ENCODE measurements at regions not wholly inside any gene's neighbourhood (a gene's known extent, or its start where the extent isn't known, plus 50 kb on each side); places are given as distances from the start of the nearest gene placed in this dataset.

DNA sequence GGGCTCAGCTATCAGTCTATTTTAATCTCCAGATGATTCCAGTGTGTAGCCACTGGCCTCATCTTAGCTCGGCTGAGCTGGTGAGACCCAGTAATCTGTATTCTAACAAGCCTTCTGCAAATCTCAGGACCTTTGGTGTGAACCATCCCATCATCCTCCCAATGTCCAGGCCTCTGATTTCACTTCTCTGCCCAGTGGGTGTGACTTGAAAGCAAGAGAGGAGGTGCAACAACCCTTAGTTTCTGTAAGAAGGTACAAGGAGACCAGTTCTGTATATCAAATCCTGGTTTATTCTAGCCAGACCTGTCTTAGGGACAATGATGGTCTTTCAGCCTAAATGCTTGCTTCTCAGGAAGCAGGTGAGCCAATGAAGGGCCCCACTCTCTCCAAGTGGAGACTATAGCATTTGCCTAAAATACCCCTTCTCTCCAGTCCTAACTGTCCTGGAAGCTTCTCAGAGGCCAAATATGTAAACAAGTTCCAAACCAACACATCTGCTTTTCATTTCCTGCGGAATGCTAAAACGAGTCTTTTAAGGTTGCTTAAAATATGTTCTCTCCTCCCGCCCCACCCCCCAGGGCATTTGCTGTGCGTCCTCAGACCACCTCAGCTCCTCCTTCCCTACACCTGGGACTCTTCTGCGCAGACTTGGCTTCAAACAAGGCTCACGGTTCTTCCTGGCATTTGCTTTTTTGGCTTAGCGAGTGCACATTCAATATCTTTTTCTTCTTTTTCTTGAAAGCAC lies 78.4 kb upstream of the FUT8 start:
- Histone ChIP-seq H3K9me3 (ENCODE audit: control extremely low read depth in 1 of 5, control insufficient read depth in 4 of 5, insufficient read depth in 2 of 5, low read depth in 1 of 5, low read length in 4 of 5) (no peaks in the 10 kb centered on the region), H3K27me3 (replicated peaks in 2 of 5; ENCODE audit: control insufficient read depth in 4 of 5, insufficient read depth in 5 of 5, low read length in 4 of 5) (no peaks in the 10 kb centered on the region), H3K36me3 (ENCODE audit: control insufficient read depth in 4 of 4, insufficient read depth in 4 of 4, low read length in 3 of 4) (no peaks in the 10 kb centered on the region), H3K4me1 (ENCODE audit: control extremely low read depth in 1 of 4, control insufficient read depth in 4 of 4, insufficient read depth in 4 of 4, low read length in 3 of 4) (peaks cover 14 to 49% (median 27%) of the 10 kb centered on the region in 4 experiments), H3K27ac (ENCODE audit: insufficient read depth in 1 of 2, low read depth in 1 of 2, low read length in 2 of 2, poor library complexity in 1 of 2, severe bottlenecking in 2 of 2) (no peak overlapping the region), H3K4me3 (ENCODE audit: control insufficient read depth in 1 of 7, extremely low read depth in 1 of 7, insufficient read depth in 4 of 7, low read depth in 2 of 7, low read length in 6 of 7) (no peak overlapping the region)
- CTCF ChIA-PET: interaction anchor here (0.6 to 0.8 kb wide), 2 partner anchors 25 to 169 kb away, joined by 3 to 4 read pairs; no protein-coding TSS in a partner anchor
- DNase-seq: peak in 2 of 3 donors; percentile 28 to 40
- POLR2A ChIA-PET: no interaction called here
- 76% methylated on average over 8 of the region's 8 CpGs for WGBS (ENCODE audit: insufficient coverage)

DNA sequence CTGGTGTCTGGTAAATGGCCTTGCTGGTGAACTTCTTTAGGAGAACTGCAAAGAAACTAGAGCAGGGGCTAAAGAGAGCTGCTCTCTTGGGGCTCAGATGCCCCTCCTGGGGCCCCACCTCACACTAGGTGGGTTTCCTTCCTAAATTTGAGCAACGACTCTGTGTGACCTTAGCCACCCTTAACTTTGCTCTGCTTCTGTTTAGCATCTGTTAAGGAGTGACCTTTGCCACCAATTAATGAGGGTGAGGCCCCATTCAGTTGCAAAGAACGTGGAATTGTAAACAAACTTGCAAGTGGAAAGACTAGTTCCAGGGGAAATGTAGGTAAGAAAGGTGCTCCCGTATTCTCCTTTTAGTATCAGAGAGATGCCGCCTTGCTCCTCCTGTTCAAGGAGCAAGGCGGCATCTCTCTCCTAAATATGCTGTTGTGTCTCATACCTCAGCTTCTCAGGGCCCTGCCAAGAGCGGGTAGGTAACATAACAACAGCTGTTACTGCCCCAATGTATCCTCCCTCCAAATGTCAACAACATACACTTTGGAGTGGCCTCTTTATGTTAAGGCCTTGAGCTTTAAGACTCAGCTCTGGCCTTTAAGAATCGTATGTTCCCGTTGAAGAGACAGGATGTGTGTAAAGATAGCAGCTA lies 77.6 kb upstream of the FUT8 start:
- POLR2A ChIA-PET: no interaction called here
- Histone ChIP-seq H3K36me3 (ENCODE audit: control insufficient read depth in 4 of 4, insufficient read depth in 4 of 4, low read length in 3 of 4) (no peaks in the 10 kb centered on the region), H3K9me3 (ENCODE audit: control extremely low read depth in 1 of 5, control insufficient read depth in 4 of 5, insufficient read depth in 2 of 5, low read depth in 1 of 5, low read length in 4 of 5) (no peaks in the 10 kb centered on the region), H3K27ac (ENCODE audit: insufficient read depth in 1 of 2, low read depth in 1 of 2, low read length in 2 of 2, poor library complexity in 1 of 2, severe bottlenecking in 2 of 2) (no peak overlapping the region), H3K27me3 (replicated peaks in 2 of 5; ENCODE audit: control insufficient read depth in 4 of 5, insufficient read depth in 5 of 5, low read length in 4 of 5) (no peaks in the 10 kb centered on the region), H3K4me1 (ENCODE audit: control extremely low read depth in 1 of 4, control insufficient read depth in 4 of 4, insufficient read depth in 4 of 4, low read length in 3 of 4) (peaks cover 14 to 45% (median 25%) of the 10 kb centered on the region in 4 experiments), H3K4me3 (ENCODE audit: control insufficient read depth in 1 of 7, extremely low read depth in 1 of 7, insufficient read depth in 4 of 7, low read depth in 2 of 7, low read length in 6 of 7) (no peak overlapping the region)
- no peak for DNase-seq
- CTCF ChIA-PET: interaction anchor here (0.6 to 1.4 kb wide), 2 partner anchors 13 to 96 kb away, joined by 3 to 5 read pairs; no protein-coding TSS in a partner anchor
- 80% methylated on average over 5 of the region's 8 CpGs for WGBS (ENCODE audit: insufficient coverage)

DNA sequence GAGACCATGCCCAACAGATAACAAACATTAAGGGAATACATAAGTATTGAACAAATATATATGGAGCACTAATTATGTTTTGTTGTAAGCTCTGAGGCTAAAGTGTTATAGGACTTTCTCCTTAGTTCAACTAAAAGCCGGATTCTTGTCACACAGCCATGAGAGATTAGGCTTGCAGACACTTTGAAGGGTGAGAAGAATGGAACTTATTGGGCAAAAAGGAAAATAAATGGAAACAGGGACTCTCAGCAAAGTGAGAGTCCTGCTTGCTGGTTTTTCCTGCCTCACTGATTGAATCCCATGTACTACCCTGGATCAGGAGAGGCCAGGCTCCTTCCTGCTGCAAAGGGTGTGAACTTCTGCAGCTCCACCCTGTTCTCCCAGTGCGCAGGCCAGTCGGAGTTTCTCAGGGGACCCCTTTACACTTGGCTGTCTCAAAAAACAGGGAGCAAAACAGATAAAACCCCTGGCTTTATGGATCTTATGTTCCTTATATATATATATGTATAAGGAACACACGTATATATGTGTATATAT lies 77.1 kb upstream of the FUT8 start:
- peaks cover 14 to 40% (median 22%) of the 10 kb centered on the region in 4 experiments for H3K4me1 ChIP-seq (ENCODE audit: control extremely low read depth in 1 of 4, control insufficient read depth in 4 of 4, insufficient read depth in 4 of 4, low read length in 3 of 4)
- no peak overlapping the region for H3K27ac ChIP-seq (ENCODE audit: insufficient read depth in 1 of 2, low read depth in 1 of 2, low read length in 2 of 2, poor library complexity in 1 of 2, severe bottlenecking in 2 of 2)
- no peak for DNase-seq
- no peak overlapping the region for H3K4me3 ChIP-seq (ENCODE audit: control insufficient read depth in 1 of 7, extremely low read depth in 1 of 7, insufficient read depth in 4 of 7, low read depth in 2 of 7, low read length in 6 of 7)
- H3K36me3 ChIP-seq (ENCODE audit: control insufficient read depth in 4 of 4, insufficient read depth in 4 of 4, low read length in 3 of 4): no peaks in the 10 kb centered on the region
- H3K9me3 ChIP-seq (ENCODE audit: control extremely low read depth in 1 of 5, control insufficient read depth in 4 of 5, insufficient read depth in 2 of 5, low read depth in 1 of 5, low read length in 4 of 5): no peaks in the 10 kb centered on the region
- ChIA-PET POLR2A (no interaction called here), CTCF (interaction anchor here (0.6 to 1.4 kb wide), 2 partner anchors 14 to 95 kb away, joined by 3 to 5 read pairs; no protein-coding TSS in a partner anchor)
- H3K27me3 ChIP-seq (replicated peaks in 2 of 5; ENCODE audit: control insufficient read depth in 4 of 5, insufficient read depth in 5 of 5, low read length in 4 of 5): no peaks in the 10 kb centered on the region
- 84% methylated on average over 2 of the region's 4 CpGs for WGBS (ENCODE audit: insufficient coverage)

DNA sequence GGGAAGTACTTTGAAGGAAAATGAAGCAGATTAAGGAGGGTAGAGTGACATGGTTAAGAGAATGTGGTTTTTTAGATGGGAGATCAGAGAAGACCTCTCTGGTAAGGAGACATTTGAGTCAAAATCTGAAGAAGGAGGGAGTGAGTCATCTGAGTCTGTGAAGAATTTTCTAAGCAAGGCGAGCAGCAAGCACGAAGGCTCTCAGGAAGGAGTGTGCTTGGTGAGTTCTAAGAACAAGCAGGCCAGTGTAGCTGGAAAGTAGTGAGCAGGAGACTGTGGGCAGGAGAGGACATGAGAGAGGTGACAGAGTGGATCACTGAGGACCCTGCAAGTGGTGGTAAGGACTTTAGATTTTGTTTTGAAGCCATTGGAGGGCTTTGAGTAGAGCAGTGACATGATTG lies 76.3 kb upstream of the FUT8 start:
- Histone ChIP-seq H3K27me3 (replicated peaks in 2 of 5; ENCODE audit: control insufficient read depth in 4 of 5, insufficient read depth in 5 of 5, low read length in 4 of 5) (no peaks in the 10 kb centered on the region), H3K4me3 (ENCODE audit: control insufficient read depth in 1 of 7, extremely low read depth in 1 of 7, insufficient read depth in 4 of 7, low read depth in 2 of 7, low read length in 6 of 7) (no peak overlapping the region), H3K27ac (ENCODE audit: insufficient read depth in 1 of 2, low read depth in 1 of 2, low read length in 2 of 2, poor library complexity in 1 of 2, severe bottlenecking in 2 of 2) (no peak overlapping the region), H3K36me3 (ENCODE audit: control insufficient read depth in 4 of 4, insufficient read depth in 4 of 4, low read length in 3 of 4) (no peaks in the 10 kb centered on the region), H3K9me3 (ENCODE audit: control extremely low read depth in 1 of 5, control insufficient read depth in 4 of 5, insufficient read depth in 2 of 5, low read depth in 1 of 5, low read length in 4 of 5) (no peaks in the 10 kb centered on the region), H3K4me1 (ENCODE audit: control extremely low read depth in 1 of 4, control insufficient read depth in 4 of 4, insufficient read depth in 4 of 4, low read length in 3 of 4) (peaks cover 14 to 37% (median 22%) of the 10 kb centered on the region in 4 experiments)
- DNase-seq: no peak
- POLR2A ChIA-PET: no interaction called here
- CTCF ChIA-PET: interaction anchor here (1.4 kb wide), 1 partner anchor 15 kb away, joined by 5 read pairs; no protein-coding TSS in a partner anchor
- WGBS (ENCODE audit: insufficient coverage): 81% methylated on average over 2 of the region's 2 CpGs

DNA sequence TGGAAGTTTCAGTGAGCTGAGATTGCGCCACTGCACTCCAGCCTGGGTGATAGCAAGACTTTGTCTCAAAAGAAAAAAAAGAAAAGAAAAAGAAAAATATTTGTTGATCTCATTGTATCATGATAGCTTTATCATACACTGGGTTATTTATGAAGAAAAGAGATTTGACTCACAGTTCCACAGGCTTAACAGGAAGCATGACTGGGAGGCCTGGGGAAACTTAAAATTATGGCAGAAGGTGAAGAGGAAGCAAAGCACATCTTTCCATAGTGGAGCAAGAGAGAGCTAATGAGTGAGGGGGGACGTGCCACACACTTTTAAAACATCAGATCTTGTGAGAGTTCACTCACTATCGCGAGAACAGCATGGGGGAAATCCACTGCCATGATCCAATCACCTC lies 72.7 kb upstream of the FUT8 start:
- Histone ChIP-seq H3K27me3 (replicated peaks in 2 of 5; ENCODE audit: control insufficient read depth in 4 of 5, insufficient read depth in 5 of 5, low read length in 4 of 5) (no peaks in the 10 kb centered on the region), H3K4me3 (ENCODE audit: control insufficient read depth in 1 of 7, extremely low read depth in 1 of 7, insufficient read depth in 4 of 7, low read depth in 2 of 7, low read length in 6 of 7) (no peak overlapping the region), H3K9me3 (ENCODE audit: control extremely low read depth in 1 of 5, control insufficient read depth in 4 of 5, insufficient read depth in 2 of 5, low read depth in 1 of 5, low read length in 4 of 5) (no peaks in the 10 kb centered on the region), H3K4me1 (ENCODE audit: control extremely low read depth in 1 of 4, control insufficient read depth in 4 of 4, insufficient read depth in 4 of 4, low read length in 3 of 4) (peaks cover under 1 to 5% (median 3%) of the 10 kb centered on the region in 4 experiments), H3K36me3 (ENCODE audit: control insufficient read depth in 4 of 4, insufficient read depth in 4 of 4, low read length in 3 of 4) (no peaks in the 10 kb centered on the region), H3K27ac (ENCODE audit: insufficient read depth in 1 of 2, low read depth in 1 of 2, low read length in 2 of 2, poor library complexity in 1 of 2, severe bottlenecking in 2 of 2) (no peak overlapping the region)
- DNase-seq: no peak
- WGBS (ENCODE audit: insufficient coverage): 100% methylated on average over 2 of the region's 4 CpGs
- ChIA-PET POLR2A (no interaction called here), CTCF (no interaction called here)

DNA sequence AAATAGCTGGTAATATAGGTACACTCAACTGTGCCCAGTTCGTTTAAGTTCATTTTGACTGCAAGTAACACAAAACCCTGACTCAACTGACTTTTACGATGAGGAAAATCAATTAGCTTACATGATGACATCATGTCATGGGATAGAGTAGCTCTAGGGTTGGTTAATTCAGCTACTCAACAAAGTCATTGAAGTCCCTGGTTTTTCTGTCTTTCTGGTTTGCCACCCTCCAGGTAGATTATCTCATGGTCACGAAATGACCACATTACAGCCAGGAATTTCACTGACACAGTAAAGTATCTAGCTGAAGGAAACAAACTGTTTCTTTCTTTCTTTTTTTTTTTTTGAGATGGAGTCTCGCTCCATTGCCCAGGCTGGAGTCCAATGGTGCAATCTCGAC lies 68.5 kb upstream of the FUT8 start:
- peaks cover 0 to 8% (median 7%) of the 10 kb centered on the region in 4 experiments for H3K4me1 ChIP-seq (ENCODE audit: control extremely low read depth in 1 of 4, control insufficient read depth in 4 of 4, insufficient read depth in 4 of 4, low read length in 3 of 4)
- no peak overlapping the region for H3K27ac ChIP-seq (ENCODE audit: insufficient read depth in 1 of 2, low read depth in 1 of 2, low read length in 2 of 2, poor library complexity in 1 of 2, severe bottlenecking in 2 of 2)
- DNase-seq: no peak
- no peaks in the 10 kb centered on the region for H3K36me3 ChIP-seq (ENCODE audit: control insufficient read depth in 4 of 4, insufficient read depth in 4 of 4, low read length in 3 of 4)
- POLR2A ChIA-PET: no interaction called here
- H3K27me3 ChIP-seq (replicated peaks in 2 of 5; ENCODE audit: control insufficient read depth in 4 of 5, insufficient read depth in 5 of 5, low read length in 4 of 5): no peaks in the 10 kb centered on the region
- 97% methylated on average over 4 of the region's 5 CpGs for WGBS (ENCODE audit: insufficient coverage)
- CTCF ChIA-PET: interaction anchor here (1.1 kb wide), 1 partner anchor 13 kb away, joined by 3 read pairs; no protein-coding TSS in a partner anchor
- no peak overlapping the region for H3K4me3 ChIP-seq (ENCODE audit: control insufficient read depth in 1 of 7, extremely low read depth in 1 of 7, insufficient read depth in 4 of 7, low read depth in 2 of 7, low read length in 6 of 7)
- H3K9me3 ChIP-seq (ENCODE audit: control extremely low read depth in 1 of 5, control insufficient read depth in 4 of 5, insufficient read depth in 2 of 5, low read depth in 1 of 5, low read length in 4 of 5): no peaks in the 10 kb centered on the region

DNA sequence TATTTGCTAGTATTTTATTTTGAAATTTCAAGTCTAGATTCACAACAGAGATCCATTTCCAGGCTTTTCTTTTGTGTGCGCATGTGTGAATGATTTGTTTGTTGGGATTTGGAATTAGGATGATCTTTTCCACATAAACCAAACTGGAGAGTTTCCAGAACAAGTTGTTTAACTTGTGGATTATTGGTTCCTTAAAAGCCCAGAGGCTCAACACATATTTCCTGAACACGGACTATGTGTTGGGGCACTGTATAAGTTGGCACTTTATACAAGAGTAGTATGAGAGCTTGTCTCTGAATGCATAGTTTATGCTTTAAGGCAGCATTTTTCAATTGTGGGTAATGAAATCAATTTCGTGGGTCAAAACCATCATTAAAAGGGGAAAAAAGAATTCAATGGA lies 67.3 kb upstream of the FUT8 start:
- WGBS (ENCODE audit: insufficient coverage): 20% methylated on average over 1 of the region's 3 CpGs
- Histone ChIP-seq H3K4me3 (ENCODE audit: control insufficient read depth in 1 of 7, extremely low read depth in 1 of 7, insufficient read depth in 4 of 7, low read depth in 2 of 7, low read length in 6 of 7) (no peak overlapping the region), H3K36me3 (ENCODE audit: control insufficient read depth in 4 of 4, insufficient read depth in 4 of 4, low read length in 3 of 4) (no peaks in the 10 kb centered on the region), H3K4me1 (ENCODE audit: control extremely low read depth in 1 of 4, control insufficient read depth in 4 of 4, insufficient read depth in 4 of 4, low read length in 3 of 4) (peaks cover 0 to 8% (median 7%) of the 10 kb centered on the region in 4 experiments), H3K9me3 (ENCODE audit: control extremely low read depth in 1 of 5, control insufficient read depth in 4 of 5, insufficient read depth in 2 of 5, low read depth in 1 of 5, low read length in 4 of 5) (no peaks in the 10 kb centered on the region), H3K27me3 (replicated peaks in 2 of 5; ENCODE audit: control insufficient read depth in 4 of 5, insufficient read depth in 5 of 5, low read length in 4 of 5) (no peaks in the 10 kb centered on the region), H3K27ac (ENCODE audit: insufficient read depth in 1 of 2, low read depth in 1 of 2, low read length in 2 of 2, poor library complexity in 1 of 2, severe bottlenecking in 2 of 2) (no peak overlapping the region)
- no peak for DNase-seq
- ChIA-PET POLR2A (no interaction called here), CTCF (no interaction called here)
